ENCODE measurements at regions not wholly inside any gene's neighbourhood (a gene's known extent, or its start where the extent isn't known, plus 50 kb on each side); places are given as distances from the start of the nearest gene placed in this dataset.
"Not testable (repeated sequence)": the region's sequence is repeated elsewhere in the genome, so short reads cannot be mapped to it uniquely, and the experiment has no call there.

DNA sequence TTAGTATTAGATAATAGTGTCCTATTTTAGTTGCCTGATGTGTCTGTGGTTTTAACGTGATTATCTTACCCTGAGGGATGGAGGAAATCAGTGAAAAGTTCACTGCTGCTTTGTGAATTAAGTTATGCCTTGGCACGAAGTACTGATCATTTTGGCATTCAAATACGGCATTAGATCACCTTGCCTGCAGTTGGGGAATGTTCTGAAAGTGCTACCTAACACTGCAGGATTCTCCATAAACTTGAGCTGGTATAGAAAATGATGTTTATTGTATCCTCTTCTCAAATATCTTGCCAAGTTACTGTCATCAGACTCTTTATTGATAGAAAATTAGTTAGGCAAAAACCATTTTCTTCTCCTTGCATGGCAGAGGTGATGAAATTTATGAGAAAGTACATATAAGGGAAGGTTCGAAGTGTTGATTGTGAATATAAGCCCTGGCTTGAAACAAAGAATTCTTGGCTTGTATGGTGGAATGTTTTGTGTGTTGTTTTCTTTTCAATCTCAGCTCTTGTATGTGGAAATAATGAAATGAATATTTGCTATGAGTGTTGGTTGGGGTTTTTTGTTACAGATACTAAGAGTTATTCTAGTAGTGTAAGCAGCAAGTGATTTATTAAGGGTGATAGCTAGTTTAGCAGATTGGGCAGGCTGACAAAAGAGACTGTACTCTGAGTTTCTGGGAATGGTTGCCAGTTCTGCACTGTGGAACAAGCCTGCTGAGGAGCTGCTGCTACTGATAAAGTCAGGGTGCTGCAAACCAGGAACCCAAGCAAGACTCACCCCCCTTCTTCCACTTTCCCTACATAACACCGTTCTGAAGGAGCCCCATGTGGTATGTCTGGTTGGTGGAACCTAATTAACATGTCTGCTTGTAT is 448.3 kb downstream of the PCNX1 start:
- Histone ChIP-seq H4K20me1 (ENCODE audit: insufficient read depth, low read length, poor library complexity, severe bottlenecking) (peaks cover 33% of the 10 kb centered on the region), H3K9me2 (replicated peaks; ENCODE audit: low read depth, low read length) (no peaks in the 10 kb centered on the region), H3K9ac (ENCODE audit: low read depth, low read length, poor library complexity, severe bottlenecking) (no peak overlapping the region), H3F3A (ENCODE audit: low read depth) (no peaks in the 10 kb centered on the region), H3K79me2 (ENCODE audit: insufficient read depth, low read length) (peaks cover 97% of the 10 kb centered on the region), H3K36me3 (ENCODE audit: insufficient read depth, low read length) (no peaks in the 10 kb centered on the region; the same call in 1 of the 2 replicates), H2AFZ (ENCODE audit: low read length) (no peak overlapping the region), H3K4me3 (ENCODE audit: low read length, poor library complexity, severe bottlenecking) (no peak overlapping the region), H3K27me3 (ENCODE audit: insufficient read depth, low read length, poor library complexity, severe bottlenecking) (no peaks in the 10 kb centered on the region), H3K9me3 (ENCODE audit: insufficient read depth, low read depth, low read length) (no peaks in the 10 kb centered on the region), H3K4me2 (ENCODE audit: low read depth, low read length, poor library complexity, severe bottlenecking) (no peak overlapping the region), H3K4me1 (ENCODE audit: insufficient read depth, low read length, poor library complexity, severe bottlenecking) (peaks cover 19% of the 10 kb centered on the region)
- TF ChIP-seq EZH2phosphoT487 (IDR thresholded peaks at IDR 0.05; ENCODE audit: borderline replicate concordance): no peak
- TF ChIP-seq, protein P1, sequence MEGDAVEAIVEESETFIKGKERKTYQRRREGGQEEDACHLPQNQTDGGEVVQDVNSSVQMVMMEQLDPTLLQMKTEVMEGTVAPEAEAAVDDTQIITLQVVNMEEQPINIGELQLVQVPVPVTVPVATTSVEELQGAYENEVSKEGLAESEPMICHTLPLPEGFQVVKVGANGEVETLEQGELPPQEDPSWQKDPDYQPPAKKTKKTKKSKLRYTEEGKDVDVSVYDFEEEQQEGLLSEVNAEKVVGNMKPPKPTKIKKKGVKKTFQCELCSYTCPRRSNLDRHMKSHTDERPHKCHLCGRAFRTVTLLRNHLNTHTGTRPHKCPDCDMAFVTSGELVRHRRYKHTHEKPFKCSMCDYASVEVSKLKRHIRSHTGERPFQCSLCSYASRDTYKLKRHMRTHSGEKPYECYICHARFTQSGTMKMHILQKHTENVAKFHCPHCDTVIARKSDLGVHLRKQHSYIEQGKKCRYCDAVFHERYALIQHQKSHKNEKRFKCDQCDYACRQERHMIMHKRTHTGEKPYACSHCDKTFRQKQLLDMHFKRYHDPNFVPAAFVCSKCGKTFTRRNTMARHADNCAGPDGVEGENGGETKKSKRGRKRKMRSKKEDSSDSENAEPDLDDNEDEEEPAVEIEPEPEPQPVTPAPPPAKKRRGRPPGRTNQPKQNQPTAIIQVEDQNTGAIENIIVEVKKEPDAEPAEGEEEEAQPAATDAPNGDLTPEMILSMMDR (conservative IDR thresholded peaks at IDR 0.05; ENCODE audit: low read length): no peak

DNA sequence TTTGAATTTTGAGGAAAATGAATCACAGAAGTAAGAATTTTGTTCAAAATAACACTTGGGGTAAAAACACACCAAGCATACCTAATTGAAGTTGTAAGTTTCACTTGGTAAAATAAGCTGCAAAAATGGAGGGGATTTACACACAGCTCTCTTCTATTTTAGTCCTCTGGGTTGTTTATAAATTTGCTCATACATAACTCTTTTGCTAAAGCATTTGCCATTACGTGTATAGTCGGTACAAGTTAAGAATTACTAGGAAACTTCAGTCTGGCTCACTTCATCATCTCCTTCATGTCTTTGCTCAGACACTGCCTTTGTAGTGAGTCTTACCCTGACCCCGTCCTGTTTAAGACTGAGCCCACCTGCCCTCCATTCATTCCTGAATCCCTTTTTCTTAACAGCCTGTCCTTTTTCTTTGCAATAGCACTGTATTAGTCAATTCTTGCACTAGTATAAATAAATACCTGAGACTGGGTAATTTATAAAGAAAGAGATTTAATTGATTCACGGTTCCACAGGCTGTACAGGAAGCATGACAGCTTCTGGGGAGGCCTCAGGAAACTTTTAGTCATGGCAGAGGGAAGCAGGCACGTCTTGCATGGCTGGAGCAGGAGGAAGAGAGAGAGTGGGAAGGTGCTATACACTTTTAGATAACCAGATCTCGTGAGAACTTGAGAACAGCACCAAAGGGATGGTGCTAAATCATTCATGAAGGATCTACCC is 451.1 kb downstream of the PCNX1 start:
- H4K20me1 ChIP-seq (ENCODE audit: insufficient read depth, low read length, poor library complexity, severe bottlenecking): peaks cover 40% of the 10 kb centered on the region
- H3K36me3 ChIP-seq (ENCODE audit: insufficient read depth, low read length): no peaks in the 10 kb centered on the region; the same call in 1 of the 2 replicates
- H3K4me3 ChIP-seq (ENCODE audit: low read length, poor library complexity, severe bottlenecking): no peak overlapping the region
- no peak overlapping the region for H2AFZ ChIP-seq (ENCODE audit: low read length)
- H3K4me1 ChIP-seq (ENCODE audit: insufficient read depth, low read length, poor library complexity, severe bottlenecking): peaks cover 28% of the 10 kb centered on the region
- H3K9me2 ChIP-seq (replicated peaks; ENCODE audit: low read depth, low read length): no peaks in the 10 kb centered on the region
- H3K9me3 ChIP-seq (ENCODE audit: insufficient read depth, low read depth, low read length): no peaks in the 10 kb centered on the region
- no peak for TF ChIP-seq EZH2phosphoT487 (IDR thresholded peaks at IDR 0.05; ENCODE audit: borderline replicate concordance)
- TF ChIP-seq, protein P1 (conservative IDR thresholded peaks at IDR 0.05; ENCODE audit: low read length): no peak
- H3K79me2 ChIP-seq (ENCODE audit: insufficient read depth, low read length): peaks cover 95% of the 10 kb centered on the region
- no peaks in the 10 kb centered on the region for H3F3A ChIP-seq (ENCODE audit: low read depth)
- no peak overlapping the region for H3K9ac ChIP-seq (ENCODE audit: low read depth, low read length, poor library complexity, severe bottlenecking)
- H3K4me2 ChIP-seq (ENCODE audit: low read depth, low read length, poor library complexity, severe bottlenecking): no peak overlapping the region
- H3K27me3 ChIP-seq (ENCODE audit: insufficient read depth, low read length, poor library complexity, severe bottlenecking): no peaks in the 10 kb centered on the region

DNA sequence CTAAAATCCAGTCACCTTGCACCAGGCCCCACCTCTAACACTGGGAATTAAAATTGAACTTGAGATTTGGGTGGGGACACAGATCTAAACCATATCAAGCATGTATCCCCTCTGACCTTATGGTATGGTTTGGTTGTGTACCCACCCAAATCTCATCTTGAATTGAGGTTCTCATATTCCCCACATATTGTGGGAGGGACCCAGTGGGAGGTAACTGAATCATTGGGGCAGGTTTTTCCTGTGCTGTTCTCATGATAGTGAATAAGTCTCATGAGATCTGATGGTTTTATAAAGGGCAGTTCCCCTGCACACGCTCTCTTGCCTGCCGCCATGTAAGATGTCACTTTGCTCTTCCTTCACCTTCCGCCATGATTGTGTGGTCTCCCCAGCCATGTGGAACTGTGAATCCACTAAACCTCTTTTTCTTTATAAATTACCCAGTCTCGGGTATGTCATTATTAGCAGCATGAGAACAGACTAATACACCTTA is 451.7 kb downstream of the PCNX1 start:
- H3K4me1 ChIP-seq (ENCODE audit: insufficient read depth, low read length, poor library complexity, severe bottlenecking): peaks cover 33% of the 10 kb centered on the region
- H3K27me3 ChIP-seq (ENCODE audit: insufficient read depth, low read length, poor library complexity, severe bottlenecking); H3K4me3 ChIP-seq (ENCODE audit: low read length, poor library complexity, severe bottlenecking); H3K9ac ChIP-seq (ENCODE audit: low read depth, low read length, poor library complexity, severe bottlenecking); H3F3A ChIP-seq (ENCODE audit: low read depth); H3K4me2 ChIP-seq (ENCODE audit: low read depth, low read length, poor library complexity, severe bottlenecking); H3K36me3 ChIP-seq (ENCODE audit: insufficient read depth, low read length); H2AFZ ChIP-seq (ENCODE audit: low read length); H3K9me2 ChIP-seq (replicated peaks; ENCODE audit: low read depth, low read length); H3K9me3 ChIP-seq (ENCODE audit: insufficient read depth, low read depth, low read length): not testable (repeated sequence)
- peaks cover 95% of the 10 kb centered on the region for H3K79me2 ChIP-seq (ENCODE audit: insufficient read depth, low read length)
- peaks cover 43% of the 10 kb centered on the region for H4K20me1 ChIP-seq (ENCODE audit: insufficient read depth, low read length, poor library complexity, severe bottlenecking)

Measured in Loucy (cell line).